ENCODE measurements at regions not wholly inside any gene's neighbourhood (a gene's known extent, or its start where the extent isn't known, plus 50 kb on each side); places are given as distances from the start of the nearest gene placed in this dataset.

DNA sequence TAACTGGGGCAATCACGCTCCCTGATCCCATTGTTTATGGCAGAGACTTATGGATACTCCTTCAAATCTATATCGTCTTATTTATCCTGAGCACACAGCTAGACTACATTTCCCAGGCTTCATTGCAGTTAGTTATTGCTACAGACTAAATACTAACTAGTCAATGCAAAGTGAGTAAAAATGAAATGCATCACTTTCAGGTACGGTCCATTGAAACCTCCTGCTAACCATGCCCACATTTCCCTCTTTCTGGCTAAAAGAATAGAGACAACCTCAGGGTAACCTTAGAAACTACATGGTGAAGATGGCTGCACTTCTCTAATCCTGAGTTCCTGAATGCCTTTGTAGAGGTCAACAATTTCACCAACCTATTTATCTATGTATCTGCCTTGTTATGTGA lies 437.4 kb downstream of the EPHA4 start (continued):
- TF ChIP-seq, protein P1, sequence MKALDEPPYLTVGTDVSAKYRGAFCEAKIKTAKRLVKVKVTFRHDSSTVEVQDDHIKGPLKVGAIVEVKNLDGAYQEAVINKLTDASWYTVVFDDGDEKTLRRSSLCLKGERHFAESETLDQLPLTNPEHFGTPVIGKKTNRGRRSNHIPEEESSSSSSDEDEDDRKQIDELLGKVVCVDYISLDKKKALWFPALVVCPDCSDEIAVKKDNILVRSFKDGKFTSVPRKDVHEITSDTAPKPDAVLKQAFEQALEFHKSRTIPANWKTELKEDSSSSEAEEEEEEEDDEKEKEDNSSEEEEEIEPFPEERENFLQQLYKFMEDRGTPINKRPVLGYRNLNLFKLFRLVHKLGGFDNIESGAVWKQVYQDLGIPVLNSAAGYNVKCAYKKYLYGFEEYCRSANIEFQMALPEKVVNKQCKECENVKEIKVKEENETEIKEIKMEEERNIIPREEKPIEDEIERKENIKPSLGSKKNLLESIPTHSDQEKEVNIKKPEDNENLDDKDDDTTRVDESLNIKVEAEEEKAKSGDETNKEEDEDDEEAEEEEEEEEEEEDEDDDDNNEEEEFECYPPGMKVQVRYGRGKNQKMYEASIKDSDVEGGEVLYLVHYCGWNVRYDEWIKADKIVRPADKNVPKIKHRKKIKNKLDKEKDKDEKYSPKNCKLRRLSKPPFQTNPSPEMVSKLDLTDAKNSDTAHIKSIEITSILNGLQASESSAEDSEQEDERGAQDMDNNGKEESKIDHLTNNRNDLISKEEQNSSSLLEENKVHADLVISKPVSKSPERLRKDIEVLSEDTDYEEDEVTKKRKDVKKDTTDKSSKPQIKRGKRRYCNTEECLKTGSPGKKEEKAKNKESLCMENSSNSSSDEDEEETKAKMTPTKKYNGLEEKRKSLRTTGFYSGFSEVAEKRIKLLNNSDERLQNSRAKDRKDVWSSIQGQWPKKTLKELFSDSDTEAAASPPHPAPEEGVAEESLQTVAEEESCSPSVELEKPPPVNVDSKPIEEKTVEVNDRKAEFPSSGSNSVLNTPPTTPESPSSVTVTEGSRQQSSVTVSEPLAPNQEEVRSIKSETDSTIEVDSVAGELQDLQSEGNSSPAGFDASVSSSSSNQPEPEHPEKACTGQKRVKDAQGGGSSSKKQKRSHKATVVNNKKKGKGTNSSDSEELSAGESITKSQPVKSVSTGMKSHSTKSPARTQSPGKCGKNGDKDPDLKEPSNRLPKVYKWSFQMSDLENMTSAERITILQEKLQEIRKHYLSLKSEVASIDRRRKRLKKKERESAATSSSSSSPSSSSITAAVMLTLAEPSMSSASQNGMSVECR (CRISPR knock-in tag; IDR thresholded peaks at IDR 0.05; ENCODE audit: borderline replicate concordance) = no peak
- TF ChIP-seq ZNF121 (CRISPR knock-in tag; IDR thresholded peaks at IDR 0.05) (no peak), SMAD4 (CRISPR knock-in tag; IDR thresholded peaks at IDR 0.05) (no peak)
- TF ChIP-seq, protein P2, sequence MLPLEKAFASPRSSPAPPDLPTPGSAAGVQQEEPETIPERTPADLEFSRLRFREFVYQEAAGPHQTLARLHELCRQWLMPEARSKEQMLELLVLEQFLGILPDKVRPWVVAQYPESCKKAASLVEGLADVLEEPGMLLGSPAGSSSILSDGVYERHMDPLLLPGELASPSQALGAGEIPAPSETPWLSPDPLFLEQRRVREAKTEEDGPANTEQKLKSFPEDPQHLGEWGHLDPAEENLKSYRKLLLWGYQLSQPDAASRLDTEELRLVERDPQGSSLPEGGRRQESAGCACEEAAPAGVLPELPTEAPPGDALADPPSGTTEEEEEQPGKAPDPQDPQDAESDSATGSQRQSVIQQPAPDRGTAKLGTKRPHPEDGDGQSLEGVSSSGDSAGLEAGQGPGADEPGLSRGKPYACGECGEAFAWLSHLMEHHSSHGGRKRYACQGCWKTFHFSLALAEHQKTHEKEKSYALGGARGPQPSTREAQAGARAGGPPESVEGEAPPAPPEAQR (CRISPR knock-in tag; IDR thresholded peaks at IDR 0.05) = no peak

DNA sequence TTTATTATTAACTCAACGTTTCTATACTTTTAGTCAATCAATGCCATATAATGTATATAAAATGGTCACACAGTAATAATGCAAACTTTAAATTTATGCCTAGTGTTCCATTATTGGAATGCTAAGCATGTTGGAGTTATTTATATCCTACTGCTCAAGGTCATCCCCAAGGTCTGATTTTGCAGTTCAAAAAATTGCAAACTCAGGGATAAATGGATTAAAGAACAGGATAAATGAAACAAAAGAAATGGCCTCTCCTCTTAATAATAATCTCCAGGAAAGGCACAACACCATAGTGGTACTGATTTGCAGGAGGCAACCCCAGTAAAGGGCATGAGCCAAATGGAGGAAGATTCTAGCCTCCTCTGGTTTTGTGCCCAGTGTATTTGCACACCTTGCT lies 436.4 kb downstream of the EPHA4 start:
- Mint-ChIP-seq H3K4me3 (no peak overlapping the region), H3K36me3 (no peaks in the 10 kb centered on the region), H3K27me3 (ENCODE audit: low read depth) (no peaks in the 10 kb centered on the region), H3K4me1 (no peaks in the 10 kb centered on the region), H3K9me3 (no peaks in the 10 kb centered on the region), H3K27ac (no peak overlapping the region)
- TF ChIP-seq, protein P3, sequence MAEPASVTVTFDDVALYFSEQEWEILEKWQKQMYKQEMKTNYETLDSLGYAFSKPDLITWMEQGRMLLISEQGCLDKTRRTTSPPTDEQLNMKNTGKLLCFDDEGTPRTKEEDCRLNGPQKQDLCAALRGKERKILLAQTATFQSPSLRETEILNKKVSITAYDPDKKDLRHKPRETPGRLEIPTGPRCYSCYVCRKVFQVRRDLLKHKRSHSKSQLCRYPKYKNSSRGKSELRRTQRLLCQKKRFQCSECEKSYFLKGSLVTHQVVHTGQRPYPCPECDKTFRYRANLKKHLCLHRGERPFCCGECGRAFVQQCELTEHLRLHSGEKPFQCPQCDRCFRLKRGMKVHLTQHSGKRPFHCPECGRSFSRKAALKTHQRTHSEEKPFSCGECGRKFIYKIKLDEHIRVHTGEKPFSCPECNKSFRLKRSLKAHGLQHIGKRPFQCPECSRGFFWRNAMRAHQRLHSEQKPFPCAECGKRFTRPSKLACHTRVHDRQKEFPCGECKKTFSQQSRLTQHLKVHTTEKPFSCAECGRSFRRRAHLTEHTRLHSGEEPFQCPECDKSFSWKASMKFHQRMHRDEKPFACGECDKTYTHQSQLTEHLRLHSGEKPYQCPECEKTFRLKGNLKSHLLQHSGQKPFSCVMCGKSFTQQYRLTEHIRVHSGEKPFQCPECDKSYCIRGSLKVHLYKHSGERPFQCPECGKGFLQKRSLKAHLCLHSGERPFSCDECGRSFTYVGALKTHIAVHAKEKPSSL (CRISPR knock-in tag; conservative IDR thresholded peaks at IDR 0.05) = no peak
- no peak for TF ChIP-seq CREB1 (CRISPR knock-in tag; IDR thresholded peaks at IDR 0.05)
- no peak for TF ChIP-seq ZNF138 (CRISPR knock-in tag; conservative IDR thresholded peaks at IDR 0.05)
- TF ChIP-seq IRF2 (CRISPR knock-in tag; IDR thresholded peaks at IDR 0.05; ENCODE audit: borderline replicate concordance, low read depth) = no peak
- TF ChIP-seq NR3C1 (CRISPR knock-in tag; conservative IDR thresholded peaks at IDR 0.05; ENCODE audit: low read depth) = no peak
- TF ChIP-seq FOXP1 (CRISPR knock-in tag; IDR thresholded peaks at IDR 0.05; ENCODE audit: borderline replicate concordance) = no peak
- TF ChIP-seq, protein P4, sequence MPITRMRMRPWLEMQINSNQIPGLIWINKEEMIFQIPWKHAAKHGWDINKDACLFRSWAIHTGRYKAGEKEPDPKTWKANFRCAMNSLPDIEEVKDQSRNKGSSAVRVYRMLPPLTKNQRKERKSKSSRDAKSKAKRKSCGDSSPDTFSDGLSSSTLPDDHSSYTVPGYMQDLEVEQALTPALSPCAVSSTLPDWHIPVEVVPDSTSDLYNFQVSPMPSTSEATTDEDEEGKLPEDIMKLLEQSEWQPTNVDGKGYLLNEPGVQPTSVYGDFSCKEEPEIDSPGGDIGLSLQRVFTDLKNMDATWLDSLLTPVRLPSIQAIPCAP (CRISPR knock-in tag; IDR thresholded peaks at IDR 0.05) = no peak
- TF ChIP-seq, protein P5, sequence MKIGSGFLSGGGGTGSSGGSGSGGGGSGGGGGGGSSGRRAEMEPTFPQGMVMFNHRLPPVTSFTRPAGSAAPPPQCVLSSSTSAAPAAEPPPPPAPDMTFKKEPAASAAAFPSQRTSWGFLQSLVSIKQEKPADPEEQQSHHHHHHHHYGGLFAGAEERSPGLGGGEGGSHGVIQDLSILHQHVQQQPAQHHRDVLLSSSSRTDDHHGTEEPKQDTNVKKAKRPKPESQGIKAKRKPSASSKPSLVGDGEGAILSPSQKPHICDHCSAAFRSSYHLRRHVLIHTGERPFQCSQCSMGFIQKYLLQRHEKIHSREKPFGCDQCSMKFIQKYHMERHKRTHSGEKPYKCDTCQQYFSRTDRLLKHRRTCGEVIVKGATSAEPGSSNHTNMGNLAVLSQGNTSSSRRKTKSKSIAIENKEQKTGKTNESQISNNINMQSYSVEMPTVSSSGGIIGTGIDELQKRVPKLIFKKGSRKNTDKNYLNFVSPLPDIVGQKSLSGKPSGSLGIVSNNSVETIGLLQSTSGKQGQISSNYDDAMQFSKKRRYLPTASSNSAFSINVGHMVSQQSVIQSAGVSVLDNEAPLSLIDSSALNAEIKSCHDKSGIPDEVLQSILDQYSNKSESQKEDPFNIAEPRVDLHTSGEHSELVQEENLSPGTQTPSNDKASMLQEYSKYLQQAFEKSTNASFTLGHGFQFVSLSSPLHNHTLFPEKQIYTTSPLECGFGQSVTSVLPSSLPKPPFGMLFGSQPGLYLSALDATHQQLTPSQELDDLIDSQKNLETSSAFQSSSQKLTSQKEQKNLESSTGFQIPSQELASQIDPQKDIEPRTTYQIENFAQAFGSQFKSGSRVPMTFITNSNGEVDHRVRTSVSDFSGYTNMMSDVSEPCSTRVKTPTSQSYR (CRISPR knock-in tag; IDR thresholded peaks at IDR 0.05) = no peak
- ChIA-PET POLR2A (no interaction called here), CTCF (no interaction called here)
- ATAC-seq = no peak
- DNase-seq (ENCODE audit: low spot score) = no peak

DNA sequence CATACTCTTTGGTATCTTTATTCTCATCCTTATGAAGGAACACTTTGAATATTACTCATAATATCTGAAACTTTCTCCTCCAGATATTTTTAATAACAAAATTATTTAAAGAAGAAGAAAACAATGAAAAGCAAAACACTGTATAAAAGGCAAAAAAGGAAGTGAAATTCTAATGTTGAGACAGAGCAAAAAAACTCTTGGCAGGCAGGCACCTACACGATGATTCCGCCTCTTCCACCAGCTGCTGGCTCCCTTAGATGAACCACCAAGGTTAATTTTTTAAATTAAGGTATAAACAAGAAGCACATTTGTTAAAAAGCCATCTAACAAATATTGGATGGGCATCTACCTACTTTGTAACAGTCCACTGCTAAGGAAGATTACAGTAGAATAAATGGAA lies 434.7 kb downstream of the EPHA4 start:
- ChIA-PET CTCF (no interaction called here), POLR2A (no interaction called here)
- Mint-ChIP-seq H3K27me3 (ENCODE audit: low read depth) (no peaks in the 10 kb centered on the region), H3K27ac (no peak overlapping the region), H3K9me3 (no peaks in the 10 kb centered on the region), H3K4me3 (no peak overlapping the region), H3K4me1 (no peaks in the 10 kb centered on the region), H3K36me3 (no peaks in the 10 kb centered on the region)
- DNase-seq (ENCODE audit: low spot score) (no peak), ATAC-seq (no peak)
- TF ChIP-seq, protein P6, sequence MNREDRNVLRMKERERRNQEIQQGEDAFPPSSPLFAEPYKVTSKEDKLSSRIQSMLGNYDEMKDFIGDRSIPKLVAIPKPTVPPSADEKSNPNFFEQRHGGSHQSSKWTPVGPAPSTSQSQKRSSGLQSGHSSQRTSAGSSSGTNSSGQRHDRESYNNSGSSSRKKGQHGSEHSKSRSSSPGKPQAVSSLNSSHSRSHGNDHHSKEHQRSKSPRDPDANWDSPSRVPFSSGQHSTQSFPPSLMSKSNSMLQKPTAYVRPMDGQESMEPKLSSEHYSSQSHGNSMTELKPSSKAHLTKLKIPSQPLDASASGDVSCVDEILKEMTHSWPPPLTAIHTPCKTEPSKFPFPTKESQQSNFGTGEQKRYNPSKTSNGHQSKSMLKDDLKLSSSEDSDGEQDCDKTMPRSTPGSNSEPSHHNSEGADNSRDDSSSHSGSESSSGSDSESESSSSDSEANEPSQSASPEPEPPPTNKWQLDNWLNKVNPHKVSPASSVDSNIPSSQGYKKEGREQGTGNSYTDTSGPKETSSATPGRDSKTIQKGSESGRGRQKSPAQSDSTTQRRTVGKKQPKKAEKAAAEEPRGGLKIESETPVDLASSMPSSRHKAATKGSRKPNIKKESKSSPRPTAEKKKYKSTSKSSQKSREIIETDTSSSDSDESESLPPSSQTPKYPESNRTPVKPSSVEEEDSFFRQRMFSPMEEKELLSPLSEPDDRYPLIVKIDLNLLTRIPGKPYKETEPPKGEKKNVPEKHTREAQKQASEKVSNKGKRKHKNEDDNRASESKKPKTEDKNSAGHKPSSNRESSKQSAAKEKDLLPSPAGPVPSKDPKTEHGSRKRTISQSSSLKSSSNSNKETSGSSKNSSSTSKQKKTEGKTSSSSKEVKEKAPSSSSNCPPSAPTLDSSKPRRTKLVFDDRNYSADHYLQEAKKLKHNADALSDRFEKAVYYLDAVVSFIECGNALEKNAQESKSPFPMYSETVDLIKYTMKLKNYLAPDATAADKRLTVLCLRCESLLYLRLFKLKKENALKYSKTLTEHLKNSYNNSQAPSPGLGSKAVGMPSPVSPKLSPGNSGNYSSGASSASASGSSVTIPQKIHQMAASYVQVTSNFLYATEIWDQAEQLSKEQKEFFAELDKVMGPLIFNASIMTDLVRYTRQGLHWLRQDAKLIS (CRISPR knock-in tag; IDR thresholded peaks at IDR 0.05; ENCODE audit: borderline replicate concordance) = no peak
- TF ChIP-seq NR1H2 (CRISPR knock-in tag; IDR thresholded peaks at IDR 0.05) (no peak), CREM (CRISPR knock-in tag; IDR thresholded peaks at IDR 0.05) (no peak), NFATC4 (CRISPR knock-in tag; IDR thresholded peaks at IDR 0.05) (no peak), JUN (CRISPR knock-in tag; IDR thresholded peaks at IDR 0.05) (no peak)
- TF ChIP-seq, protein P7, sequence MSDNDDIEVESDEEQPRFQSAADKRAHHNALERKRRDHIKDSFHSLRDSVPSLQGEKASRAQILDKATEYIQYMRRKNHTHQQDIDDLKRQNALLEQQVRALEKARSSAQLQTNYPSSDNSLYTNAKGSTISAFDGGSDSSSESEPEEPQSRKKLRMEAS (CRISPR knock-in tag; IDR thresholded peaks at IDR 0.05) = no peak

Data from WTC11 (cell line).